Astrocyte (in vitro differentiated cells and primary cell): ENCODE measurements at regions not wholly inside any gene's neighbourhood (a gene's known extent, or its start where the extent isn't known, plus 50 kb on each side); places are given as distances from the start of the nearest gene placed in this dataset.

Experiments
- DNase-seq: peaks from one replicate; pipeline ENCODE4 v3.0.0-alpha.2; 2010; ENCODE audit warnings: low read depth
- FAIRE-seq: peaks from 2 replicates; lab custom pipeline; 2011; peaks lifted over from hg19 to GRCh38; lab: Jason Lieb, UNC
- H2AFZ ChIP-seq: 2 replicates; pipeline ENCODE4 v1.6.0; 2012; ENCODE audit warnings: low read depth, low read length, inconsistent platforms
- H3K27ac ChIP-seq: 2 replicates; pipeline ENCODE4 v1.5.1; 2011; ENCODE audit warnings: low read depth, low read length, inconsistent platforms
- H3K27me3 ChIP-seq: 2 replicates; pipeline ENCODE4 v1.6.0; 2011; ENCODE audit warnings: low read length, inconsistent platforms; ENCODE audit not compliant: insufficient read depth
- H3K36me3 ChIP-seq: 2 replicates; pipeline ENCODE4 v1.5.1; 2011; ENCODE audit warnings: low read length, inconsistent platforms; ENCODE audit not compliant: insufficient read depth
- H3K4me1 ChIP-seq: 2 replicates; pipeline ENCODE4 v1.5.1; 2011; ENCODE audit warnings: low read length, inconsistent platforms; ENCODE audit not compliant: insufficient read depth
- H3K4me2 ChIP-seq: 2 replicates; pipeline ENCODE4 v1.6.0; 2012; ENCODE audit warnings: low read length, inconsistent platforms
- H3K4me3 ChIP-seq: 2 replicates; pipeline ENCODE4 v1.5.1; 2011; ENCODE audit warnings: low read depth, mild to moderate bottlenecking, low read length, inconsistent platforms; ENCODE audit not compliant: insufficient read depth
- H3K79me2 ChIP-seq: 2 replicates; pipeline ENCODE4 v1.6.0; 2012; ENCODE audit warnings: mild to moderate bottlenecking, low read length, inconsistent platforms; ENCODE audit not compliant: insufficient read depth
- H3K9ac ChIP-seq: 2 replicates; pipeline ENCODE4 v1.6.0; 2012; ENCODE audit warnings: mild to moderate bottlenecking, low read length, inconsistent platforms
- H3K9me3 ChIP-seq: 2 replicates; pipeline ENCODE4 v1.5.1; 2012; ENCODE audit warnings: low read depth, mild to moderate bottlenecking, low read length, inconsistent platforms; ENCODE audit not compliant: insufficient read depth
- H4K20me1 ChIP-seq: 2 replicates; pipeline ENCODE4 v1.6.0; 2012; ENCODE audit warnings: low read length, inconsistent platforms; ENCODE audit not compliant: insufficient read depth
- H3K27ac Mint-ChIP-seq: one replicate; pipeline ENCODE4 v1.8.0; 2021; ENCODE audit warnings: mild to moderate bottlenecking, mixed read lengths; ENCODE audit not compliant: unreplicated experiment
- H3K27me3 Mint-ChIP-seq: one replicate; pipeline ENCODE4 v1.8.0; 2021; ENCODE audit warnings: low read depth, mixed read lengths; ENCODE audit not compliant: unreplicated experiment
- H3K36me3 Mint-ChIP-seq: one replicate; pipeline ENCODE4 v1.8.0; 2021; ENCODE audit warnings: low read depth, mixed read lengths; ENCODE audit not compliant: unreplicated experiment
- H3K4me1 Mint-ChIP-seq: one replicate; pipeline ENCODE4 v1.8.0; 2021; ENCODE audit warnings: low read depth, mixed read lengths; ENCODE audit not compliant: unreplicated experiment
- H3K4me3 Mint-ChIP-seq: one replicate; pipeline ENCODE4 v1.8.0; 2021; ENCODE audit warnings: mild to moderate bottlenecking, moderate library complexity, mixed read lengths; ENCODE audit not compliant: unreplicated experiment
- H3K9me3 Mint-ChIP-seq: one replicate; pipeline ENCODE4 v1.8.0; 2021; ENCODE audit warnings: mild to moderate bottlenecking, mixed read lengths; ENCODE audit not compliant: unreplicated experiment
- EZH2 ChIP-seq: IDR thresholded peaks from 2 replicates; pipeline ENCODE4 v1.6.1; 2012; ENCODE audit warnings: mild to moderate bottlenecking, low read length, inconsistent platforms; ENCODE audit not compliant: insufficient read depth
- TF ChIP-seq, protein P1 (sequence below): IDR thresholded peaks from 2 replicates; pipeline ENCODE4 v1.5.1; 2011; ENCODE audit warnings: low read depth, mild to moderate bottlenecking, inconsistent platforms, low read length, moderate library complexity; ENCODE audit not compliant: insufficient read depth

DNA sequence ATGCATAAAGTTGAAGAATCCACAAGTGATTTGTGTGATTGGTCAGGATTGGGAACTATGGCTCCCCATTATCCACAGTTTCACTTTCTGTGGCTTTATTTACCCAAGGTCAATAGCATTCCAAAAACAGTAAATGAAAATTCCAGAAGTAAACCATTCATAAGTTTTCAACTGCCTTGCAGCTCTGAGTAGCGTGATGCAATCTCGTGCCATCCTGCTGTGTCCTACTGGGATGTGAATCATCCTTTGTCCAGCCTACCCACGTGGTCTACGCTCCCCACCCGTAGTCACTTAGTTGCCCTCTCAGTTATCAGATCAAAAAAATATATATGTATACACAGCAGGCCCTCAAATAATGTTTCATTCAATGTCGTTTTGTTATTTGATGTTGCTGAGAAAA is 89.0 kb upstream of the DLGAP1 start:
- no peak overlapping the region for H3K4me3 Mint-ChIP-seq
- Histone ChIP-seq H2AFZ (no peak overlapping the region), H3K27me3 (no peaks in the 10 kb centered on the region), H3K4me3 (no peak overlapping the region), H3K9ac (no peak overlapping the region), H3K9me3 (no peaks in the 10 kb centered on the region), H3K27ac (no peak overlapping the region), H3K36me3 (no peaks in the 10 kb centered on the region), H4K20me1 (no peaks in the 10 kb centered on the region), H3K4me1 (no peaks in the 10 kb centered on the region), H3K4me2 (no peak overlapping the region), H3K79me2 (no peaks in the 10 kb centered on the region)
- TF ChIP-seq, protein P1, sequence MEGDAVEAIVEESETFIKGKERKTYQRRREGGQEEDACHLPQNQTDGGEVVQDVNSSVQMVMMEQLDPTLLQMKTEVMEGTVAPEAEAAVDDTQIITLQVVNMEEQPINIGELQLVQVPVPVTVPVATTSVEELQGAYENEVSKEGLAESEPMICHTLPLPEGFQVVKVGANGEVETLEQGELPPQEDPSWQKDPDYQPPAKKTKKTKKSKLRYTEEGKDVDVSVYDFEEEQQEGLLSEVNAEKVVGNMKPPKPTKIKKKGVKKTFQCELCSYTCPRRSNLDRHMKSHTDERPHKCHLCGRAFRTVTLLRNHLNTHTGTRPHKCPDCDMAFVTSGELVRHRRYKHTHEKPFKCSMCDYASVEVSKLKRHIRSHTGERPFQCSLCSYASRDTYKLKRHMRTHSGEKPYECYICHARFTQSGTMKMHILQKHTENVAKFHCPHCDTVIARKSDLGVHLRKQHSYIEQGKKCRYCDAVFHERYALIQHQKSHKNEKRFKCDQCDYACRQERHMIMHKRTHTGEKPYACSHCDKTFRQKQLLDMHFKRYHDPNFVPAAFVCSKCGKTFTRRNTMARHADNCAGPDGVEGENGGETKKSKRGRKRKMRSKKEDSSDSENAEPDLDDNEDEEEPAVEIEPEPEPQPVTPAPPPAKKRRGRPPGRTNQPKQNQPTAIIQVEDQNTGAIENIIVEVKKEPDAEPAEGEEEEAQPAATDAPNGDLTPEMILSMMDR: no peak
- TF ChIP-seq EZH2: no peak
- peak overlapping the region; percentile 87 for H3K27ac Mint-ChIP-seq
- no peak for DNase-seq
- no peak for FAIRE-seq
- peaks cover 4% of the 10 kb centered on the region for H3K4me1 Mint-ChIP-seq
- H3K9me3 Mint-ChIP-seq: no peaks in the 10 kb centered on the region
- no peaks in the 10 kb centered on the region for H3K27me3 Mint-ChIP-seq
- H3K36me3 Mint-ChIP-seq: no peaks in the 10 kb centered on the region

DNA sequence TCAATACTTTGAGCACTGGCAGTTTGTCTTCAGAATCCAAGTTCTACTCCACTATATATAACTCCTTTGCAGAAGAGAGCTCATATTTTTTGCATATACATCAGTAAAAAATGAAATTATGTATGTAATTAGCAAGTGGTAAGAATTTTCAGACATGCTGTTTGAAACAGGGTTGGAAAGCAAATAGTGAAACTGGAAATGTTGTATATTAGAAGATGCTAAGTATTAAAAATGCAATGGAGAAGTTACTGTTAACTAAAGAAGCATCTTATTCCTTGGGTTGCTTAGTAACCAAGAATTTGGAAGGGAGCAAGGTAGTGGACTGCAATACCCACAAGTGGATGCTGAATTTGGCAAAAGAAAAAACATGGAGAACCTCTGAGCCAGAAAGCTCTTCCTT is 88.6 kb upstream of the DLGAP1 start:
- H3K9me3 Mint-ChIP-seq: no peaks in the 10 kb centered on the region
- no peak for TF ChIP-seq EZH2
- TF ChIP-seq, protein P1: no peak
- H2AFZ ChIP-seq: no peak overlapping the region
- no peaks in the 10 kb centered on the region for H3K27me3 Mint-ChIP-seq
- H3K36me3 ChIP-seq: no peaks in the 10 kb centered on the region
- H3K4me3 ChIP-seq: no peak overlapping the region
- peak overlapping the region; percentile 87 for H3K27ac Mint-ChIP-seq
- DNase-seq (no peak), FAIRE-seq (no peak)
- no peak overlapping the region for H3K27ac ChIP-seq
- no peaks in the 10 kb centered on the region for H3K9me3 ChIP-seq
- no peaks in the 10 kb centered on the region for H3K27me3 ChIP-seq
- no peak overlapping the region for H3K4me3 Mint-ChIP-seq
- H3K36me3 Mint-ChIP-seq: no peaks in the 10 kb centered on the region
- no peak overlapping the region for H3K4me2 ChIP-seq
- H3K4me1 Mint-ChIP-seq: peaks cover 4% of the 10 kb centered on the region
- no peaks in the 10 kb centered on the region for H3K4me1 ChIP-seq
- H3K79me2 ChIP-seq: no peaks in the 10 kb centered on the region
- H4K20me1 ChIP-seq: no peaks in the 10 kb centered on the region
- no peak overlapping the region for H3K9ac ChIP-seq

DNA sequence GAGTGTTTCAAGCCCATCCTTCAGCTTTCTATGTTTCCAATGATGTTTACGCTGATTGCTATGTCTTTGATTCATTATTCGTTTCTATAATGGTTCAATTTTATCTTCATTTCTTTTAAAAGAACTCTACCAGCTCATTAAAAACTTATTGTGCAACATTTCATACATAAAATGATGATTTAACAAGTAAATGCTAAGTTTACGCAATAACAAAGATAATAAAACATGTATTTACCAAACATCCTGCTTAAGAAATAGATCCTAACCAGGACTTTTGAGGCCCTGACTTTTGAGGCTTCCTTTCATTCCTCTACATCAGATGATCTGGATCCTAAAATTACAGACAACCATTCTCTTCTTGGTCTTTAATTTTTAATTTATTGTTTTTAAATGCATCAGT is 86.5 kb upstream of the DLGAP1 start:
- H3K79me2 ChIP-seq: no peaks in the 10 kb centered on the region
- no peak for TF ChIP-seq EZH2
- TF ChIP-seq, protein P1: no peak
- H3K27me3 Mint-ChIP-seq: no peaks in the 10 kb centered on the region
- H3K36me3 ChIP-seq: no peaks in the 10 kb centered on the region
- FAIRE-seq (no peak), DNase-seq (no peak)
- no peak overlapping the region for H2AFZ ChIP-seq
- H3K4me1 Mint-ChIP-seq: peaks cover 4% of the 10 kb centered on the region
- H3K27ac Mint-ChIP-seq: no peak overlapping the region
- H3K4me1 ChIP-seq: no peaks in the 10 kb centered on the region
- peaks cover 2% of the 10 kb centered on the region for H3K9me3 ChIP-seq
- H3K27ac ChIP-seq: no peak overlapping the region
- H3K27me3 ChIP-seq: no peaks in the 10 kb centered on the region
- H3K4me3 ChIP-seq: no peak overlapping the region
- no peaks in the 10 kb centered on the region for H4K20me1 ChIP-seq
- H3K9me3 Mint-ChIP-seq: peaks cover 1% of the 10 kb centered on the region
- H3K9ac ChIP-seq: no peak overlapping the region
- no peak overlapping the region for H3K4me3 Mint-ChIP-seq
- H3K4me2 ChIP-seq: no peak overlapping the region
- no peaks in the 10 kb centered on the region for H3K36me3 Mint-ChIP-seq
